GM13977 (cell line): ENCODE measurements at regions not wholly inside any gene's neighbourhood (a gene's known extent, or its start where the extent isn't known, plus 50 kb on each side); places are given as distances from the start of the nearest gene placed in this dataset.

Experiments used
- DNase-seq: peaks from one replicate; pipeline ENCODE4 v3.0.0; 2012; ENCODE audit warnings: low spot score
- CTCF ChIP-seq: IDR thresholded peaks from 2 replicates; pipeline ENCODE4 v1.5.1; 2012; ENCODE audit warnings: mild to moderate bottlenecking, control low read depth; ENCODE audit not compliant: insufficient read depth; ENCODE audit errors: extremely low read depth, missing control alignments
- in situ Hi-C: fragments of 300-500 bp; cut with MboI; formaldehyde crosslinking; loops from one replicate; pipeline ENCODE4 v1.12.0; 2022; ENCODE audit warnings: low sequenced_read_pairs, low pct_unique_long_range_greater_than_20kb, mixed read lengths, inconsistent platforms; ENCODE audit not compliant: unreplicated experiment

DNA sequence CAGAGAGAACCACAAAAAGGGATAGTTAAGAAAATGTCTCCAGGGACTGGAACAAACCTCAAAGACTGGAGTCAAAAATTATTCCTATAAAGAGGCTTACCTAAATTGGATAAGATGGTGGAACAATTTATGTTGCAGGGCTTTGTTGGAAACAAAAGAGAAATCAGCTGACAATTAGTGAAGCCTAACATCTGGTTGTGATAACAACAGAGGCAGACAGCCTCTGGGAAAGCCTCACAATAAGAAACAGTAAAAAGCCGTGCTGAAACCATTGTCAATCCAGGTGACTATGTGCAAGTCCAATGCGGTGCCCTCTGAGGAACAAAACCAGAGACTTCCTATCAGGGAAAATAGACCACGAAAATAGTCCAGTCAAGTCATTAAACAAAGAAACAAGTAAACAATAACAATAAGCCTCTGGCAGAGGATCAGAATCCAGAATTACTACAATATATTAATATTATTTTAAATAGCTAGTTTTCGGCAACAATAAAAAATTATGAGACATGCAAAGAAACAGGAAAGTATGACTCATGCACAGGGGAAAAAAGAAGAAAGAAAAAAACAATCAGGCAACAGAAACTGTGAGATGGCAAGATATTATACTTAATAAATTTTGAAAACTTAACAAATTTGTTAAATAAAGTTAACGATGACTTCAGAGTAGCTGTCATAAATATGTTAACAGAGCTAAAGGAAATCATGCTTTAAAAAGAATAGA is 99.7 kb upstream of the RXFP2 start:
- TF ChIP-seq CTCF, result no peak
- DNase-seq, result no peak
- in situ Hi-C loops, result no loop called here

DNA sequence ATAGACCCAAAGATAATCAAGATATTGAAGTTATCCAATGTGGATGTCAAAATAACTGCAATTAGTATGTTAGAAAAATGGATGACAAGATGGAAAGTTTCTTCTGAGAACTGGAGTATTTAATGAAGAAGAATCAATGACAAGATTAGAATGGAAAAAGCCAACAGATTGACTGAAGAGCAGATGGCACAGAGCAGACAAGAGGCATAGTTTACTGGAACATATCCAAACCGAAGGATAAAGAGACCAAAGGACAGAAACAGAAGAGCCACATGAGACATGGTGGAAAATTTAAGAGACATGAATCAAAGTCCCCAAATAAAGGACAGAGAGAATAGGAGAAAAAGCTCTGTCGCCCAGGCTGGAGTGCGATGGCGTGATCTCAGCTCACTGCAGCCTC is 89.6 kb upstream of the RXFP2 start:
- DNase-seq, result no peak
- TF ChIP-seq CTCF, result no peak
- in situ Hi-C loops, result no loop called here

DNA sequence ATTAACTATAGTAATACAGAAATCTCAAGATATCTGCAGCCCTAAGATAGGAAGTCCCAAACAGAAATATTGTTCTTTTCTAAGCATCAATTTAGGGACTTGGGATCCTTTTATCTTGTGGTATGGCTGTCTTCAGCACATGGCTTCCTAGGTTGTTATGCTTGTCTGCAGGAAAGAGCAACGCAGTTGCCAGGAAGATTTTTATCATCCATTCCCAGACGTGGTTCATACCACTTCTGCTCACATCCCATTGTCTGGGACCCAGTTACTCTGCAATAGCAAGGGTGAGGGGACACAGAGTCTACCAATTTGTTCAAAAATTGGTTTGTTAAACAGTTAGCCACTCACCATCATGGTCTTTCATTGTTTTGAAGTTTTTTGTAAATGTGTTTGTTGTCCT is 85.6 kb upstream of the RXFP2 start:
- DNase-seq, result no peak
- TF ChIP-seq CTCF, result no peak
- in situ Hi-C loops, result no loop called here

GRCh38 chr13:31663880-31664585 is 75.3 kb upstream of the RXFP2 start:
- in situ Hi-C loops, result no loop called here
- TF ChIP-seq CTCF, result no peak
- no peak for DNase-seq

GRCh38 chr13:31670831-31671617 is 68.3 kb upstream of the RXFP2 start:
- TF ChIP-seq CTCF, result no peak
- no peak for DNase-seq
- in situ Hi-C loops, result no loop called here

DNA sequence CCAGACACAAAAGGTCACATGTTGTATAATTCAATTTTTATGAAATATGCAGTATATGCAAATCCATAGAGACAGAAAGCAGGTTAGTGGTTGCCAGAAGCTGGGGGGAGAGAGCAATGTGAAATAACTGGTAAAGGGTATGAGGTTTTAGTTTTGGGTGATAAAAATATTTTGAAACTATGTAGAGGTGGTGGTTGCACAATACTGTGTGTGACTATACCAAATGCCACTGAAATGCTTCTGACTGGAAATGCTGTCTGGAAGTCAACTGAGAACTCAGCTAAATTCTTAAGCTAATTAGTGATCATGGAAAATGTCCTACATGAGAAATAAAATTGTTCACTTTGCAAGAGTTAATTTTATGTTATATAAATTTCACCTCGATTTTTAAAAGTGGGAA is 65.3 kb upstream of the RXFP2 start:
- in situ Hi-C loops, result no loop called here
- DNase-seq, result no peak
- TF ChIP-seq CTCF, result no peak
